Prostate gland (tissue), 2 donors: ENCODE measurements at regions not wholly inside any gene's neighbourhood (a gene's known extent, or its start where the extent isn't known, plus 50 kb on each side); places are given as distances from the start of the nearest gene placed in this dataset.

Experiments used
- DNase-seq: peaks from one replicate; pipeline ENCODE4 v3.0.0-alpha.2; 2019; ENCODE audit warnings: low spot score
- H3K27ac ChIP-seq, 2 donors: fragments of 200-600 bp; sonication (generic); 2 replicates each; pipeline ENCODE4 v1.5.1; 2017 to 2019
- H3K27me3 ChIP-seq: fragments of 200-600 bp; sonication (generic); replicated peaks from 2 replicates; pipeline ENCODE4 v1.5.1; 2019; ENCODE audit not compliant: insufficient read depth
- H3K36me3 ChIP-seq, 2 donors: fragments of 200-600 bp; sonication (generic); 1 replicate in 1 of 2; 2 replicates in 1 of 2; pipeline versions ENCODE4 v1.5.1 to v1.8.1; 2017 to 2019
- H3K4me1 ChIP-seq: fragments of 200-600 bp; sonication (generic); replicated peaks from 2 replicates; pipeline ENCODE4 v1.5.1; 2019
- H3K4me3 ChIP-seq, 2 donors: fragments of 200-600 bp; sonication (generic); 2 replicates each; pipeline ENCODE4 v1.5.1; 2017 to 2019
- H3K9me3 ChIP-seq: fragments of 200-600 bp; sonication (generic); 2 replicates; pipeline ENCODE4 v1.5.1; 2017
- CTCF ChIP-seq, 4 experiments: fragments of 200-600 bp in 2 of 4; fragments of 450-650 bp in 2 of 4; sonication (generic) in 2 of 4; IDR thresholded peaks; 1 replicate in 3 of 4; 2 replicates in 1 of 4; pipeline ENCODE4 v1.5.1; 2016 to 2019; ENCODE audit warnings: antibody characterized with exemption in 4 of 4, mild to moderate bottlenecking in 2 of 4, moderate library complexity in 2 of 4
- POLR2A ChIP-seq: fragments of 450-650 bp; IDR thresholded peaks from one replicate; pipeline ENCODE4 v1.6.1; 2016; ENCODE audit warnings: antibody characterized with exemption, mild to moderate bottlenecking
- POLR2AphosphoS5 ChIP-seq: sonication (generic); formaldehyde crosslinking; IDR thresholded peaks from one replicate; pipeline ENCODE4 v1.6.1; 2017; ENCODE audit warnings: antibody characterized with exemption
- WGBS: methylation state at CpG from one replicate; pipeline ENCODE4 v1.1.5; 2018; 5-methylcytosine and 5-hydroxymethylcytosine counted together
- intact Hi-C: fragments of 100-400 bp; cut with DNase I; formaldehyde crosslinking; loops from one replicate; pipeline ENCODE4 v1.14.2; 2022

GRCh38 chr5:165809914-165810313 is 2304.5 kb downstream of the MAT2B start:
- WGBS: 87% methylated on average over 3 of the region's 3 CpGs
- H3K9me3 ChIP-seq: no peaks in the 10 kb centered on the region
- intact Hi-C loops: no loop called here

GRCh38 chr5:165829504-165829903 is 2324.1 kb downstream of the MAT2B start:
- 82% methylated on average over 6 of the region's 6 CpGs for WGBS

More at GRCh38 chr5:165809914-165810313, 2304.5 kb downstream of the MAT2B start:
- DNase-seq: no peak
- TF ChIP-seq POLR2A (no peak), POLR2AphosphoS5 (no peak), CTCF (IDR thresholded peaks at IDR 0.05) (no peak)
- Histone ChIP-seq H3K4me1 (no peaks in the 10 kb centered on the region), H3K4me3 (no peak overlapping the region), H3K27me3 (no peaks in the 10 kb centered on the region), H3K36me3 (no peaks in the 10 kb centered on the region), H3K27ac (no peak overlapping the region)

GRCh38 chr5:165834891-165835290 is 2329.5 kb downstream of the MAT2B start:
- Histone ChIP-seq H3K9me3 (no peaks in the 10 kb centered on the region), H3K36me3 (no peaks in the 10 kb centered on the region), H3K4me1 (no peaks in the 10 kb centered on the region), H3K27ac (no peak overlapping the region), H3K27me3 (no peaks in the 10 kb centered on the region), H3K4me3 (no peak overlapping the region)
- intact Hi-C loops: no loop called here
- no peak for DNase-seq
- 66% methylated on average over 4 of the region's 4 CpGs for WGBS
- TF ChIP-seq POLR2AphosphoS5 (no peak), CTCF (IDR thresholded peaks at IDR 0.05) (no peak), POLR2A (no peak)

More at GRCh38 chr5:165829504-165829903, 2324.1 kb downstream of the MAT2B start:
- DNase-seq: no peak
- Histone ChIP-seq H3K4me3 (no peak overlapping the region), H3K36me3 (no peaks in the 10 kb centered on the region), H3K4me1 (no peaks in the 10 kb centered on the region), H3K27me3 (no peaks in the 10 kb centered on the region), H3K9me3 (no peaks in the 10 kb centered on the region), H3K27ac (no peak overlapping the region)
- intact Hi-C loops: no loop called here
- no peak for TF ChIP-seq POLR2AphosphoS5
- no peak for TF ChIP-seq POLR2A
- TF ChIP-seq CTCF (IDR thresholded peaks at IDR 0.05): no peak

GRCh38 chr5:165836046-165836445 is 2330.6 kb downstream of the MAT2B start:
- Histone ChIP-seq H3K9me3 (no peaks in the 10 kb centered on the region), H3K27ac (no peak overlapping the region), H3K36me3 (no peaks in the 10 kb centered on the region), H3K4me3 (no peak overlapping the region), H3K4me1 (no peaks in the 10 kb centered on the region), H3K27me3 (no peaks in the 10 kb centered on the region)
- no peak for DNase-seq
- intact Hi-C loops: no loop called here
- 97% methylated on average over 1 of the region's 1 CpG for WGBS
- TF ChIP-seq POLR2A (no peak), CTCF (IDR thresholded peaks at IDR 0.05) (no peak), POLR2AphosphoS5 (no peak)

- no peak for DNase-seq
- H3K4me1 ChIP-seq: no peaks in the 10 kb centered on the region
- H3K9me3 ChIP-seq: no peaks in the 10 kb centered on the region
- no peak for TF ChIP-seq POLR2A
- no peaks in the 10 kb centered on the region for H3K27me3 ChIP-seq
- H3K36me3 ChIP-seq: no peaks in the 10 kb centered on the region
- WGBS: 76% methylated on average over 2 of the region's 2 CpGs
- no peak overlapping the region for H3K4me3 ChIP-seq
- no peak overlapping the region for H3K27ac ChIP-seq
- intact Hi-C loops: no loop called here
Measured at GRCh38 chr5:165837286-165837685, 2331.9 kb downstream of the MAT2B start.
